HepG2 (cell line): ENCODE measurements at regions not wholly inside any gene's neighbourhood (a gene's known extent, or its start where the extent isn't known, plus 50 kb on each side); places are given as distances from the start of the nearest gene placed in this dataset.

ENCODE experiments used
- ATAC-seq: fragments of 200-7000 bp; cut with Tn5 transposase; 3 replicates; pipeline ENCODE4 v1.9.1; 2020; ENCODE audit warnings: mild to moderate bottlenecking, moderate library complexity
- BruUV-seq: library from RNA; stranded (reverse); fragments of 400-500 nt; replicated peaks from 2 replicates; lab custom pipeline; 2021; lab: Mats Ljungman, UMichigan
- CTCF ChIA-PET: fragments of 300-600 bp; formaldehyde crosslinking; extraction: SDS; loops from one replicate; lab custom pipeline; 2021; ENCODE audit warnings: low total read pairs, inconsistent platforms, low intra/inter-chr PET ratio; lab: Yijun Ruan, JAX
- POLR2A ChIA-PET: fragments of 350-600 bp; sonication (Branson Sonifier 250); formaldehyde crosslinking; loops from one replicate; lab custom pipeline; 2020; ENCODE audit warnings: antibody characterized with exemption, inconsistent platforms; lab: Yijun Ruan, JAX
- DNase-seq: peaks from one replicate; pipeline ENCODE4 v3.0.0-alpha.2; 2015; ENCODE audit warnings: low spot score
- FAIRE-seq: peaks from 3 replicates; lab custom pipeline; 2011; peaks lifted over from hg19 to GRCh38; lab: Jason Lieb, UNC
- H2AFZ ChIP-seq: one replicate; pipeline ENCODE4 v1.6.1; 2011; ENCODE audit warnings: low read length, inconsistent platforms
- H3K27ac ChIP-seq: fragments of 300-600 bp; 3 replicates; pipeline ENCODE4 v1.8.0; 2011; ENCODE audit warnings: mixed run types, mild to moderate bottlenecking, mixed read lengths, low read length, inconsistent platforms; ENCODE audit not compliant: insufficient read depth; ENCODE audit errors: extremely low read length
- H3K27me3 ChIP-seq, 2 experiments: fragments of 200-600 bp in 1 of 2; 2 replicates in 1 of 2; 3 replicates in 1 of 2; pipeline versions ENCODE4 v1.6.0 to v1.8.0; 2011; ENCODE audit warnings: low read length in 2 of 2, mild to moderate bottlenecking in 2 of 2, moderate library complexity in 2 of 2, inconsistent platforms in 1 of 2; ENCODE audit not compliant: insufficient read depth in 2 of 2, control insufficient read depth in 1 of 2
- H3K36me3 ChIP-seq, 2 experiments: fragments of 200-600 bp in 1 of 2; replicated peaks in 1 of 2; 2 replicates in 1 of 2; 3 replicates in 1 of 2; pipeline versions ENCODE4 v1.5.1 to v1.8.0; 2011; ENCODE audit warnings: low read length in 2 of 2, inconsistent platforms in 1 of 2; ENCODE audit not compliant: insufficient read depth in 2 of 2, control insufficient read depth in 1 of 2
- H3K4me1 ChIP-seq: 2 replicates; pipeline ENCODE4 v1.5.1; 2012; ENCODE audit warnings: low read length, inconsistent platforms; ENCODE audit not compliant: insufficient read depth
- H3K4me2 ChIP-seq: 2 replicates; pipeline ENCODE4 v1.6.0; 2011; ENCODE audit warnings: low read depth, low read length, inconsistent platforms
- H3K4me3 ChIP-seq, 3 experiments: fragments of 200-600 bp in 1 of 3; sonication (generic), shearing (Covaris generic) in 1 of 3; replicated peaks in 1 of 3; 2 replicates each; pipeline ENCODE4 v1.5.1; 2011 to 2016; ENCODE audit warnings: low read length in 3 of 3, inconsistent platforms in 2 of 3, low read depth in 2 of 3, mild to moderate bottlenecking in 2 of 3, control low read depth in 1 of 3, mixed read lengths in 1 of 3; ENCODE audit not compliant: insufficient read depth in 1 of 3
- H3K79me2 ChIP-seq: one replicate; pipeline ENCODE4 v1.6.1; 2011; ENCODE audit warnings: low read length, inconsistent platforms; ENCODE audit not compliant: insufficient read depth
- H3K9ac ChIP-seq: 2 replicates; pipeline ENCODE4 v1.6.0; 2011; ENCODE audit warnings: mild to moderate bottlenecking, low read depth, low read length, inconsistent platforms; ENCODE audit not compliant: insufficient read depth
- H3K9me3 ChIP-seq: 2 replicates; pipeline ENCODE4 v1.5.1; 2012; ENCODE audit warnings: mild to moderate bottlenecking, low read length
- H4K20me1 ChIP-seq: 2 replicates; pipeline ENCODE4 v1.6.0; 2011; ENCODE audit warnings: inconsistent platforms, mild to moderate bottlenecking, low read length, moderate library complexity; ENCODE audit not compliant: insufficient read depth
- BCL6 ChIP-seq: IDR thresholded peaks from 2 replicates; pipeline ENCODE4 v1.6.1; 2016; ENCODE audit warnings: missing genetic modification reagents, missing compliant biosample characterization
- HOXD1 ChIP-seq: sonication (generic); formaldehyde crosslinking; IDR thresholded peaks from 2 replicates; pipeline ENCODE4 v1.5.0; 2020; ENCODE audit warnings: missing genetic modification reagents
- RAD21 ChIP-seq: fragments of 450-650 bp; formaldehyde crosslinking; IDR thresholded peaks from 2 replicates; pipeline ENCODE4 v1.5.0; 2020; ENCODE audit warnings: mild to moderate bottlenecking
- ZNF703 ChIP-seq: sonication (generic); formaldehyde crosslinking; IDR thresholded peaks from 2 replicates; pipeline ENCODE4 v1.5.1; 2020; ENCODE audit warnings: missing genetic modification reagents, mild to moderate bottlenecking, moderate library complexity, borderline replicate concordance
- ZNF788 ChIP-seq: sonication (generic); formaldehyde crosslinking; IDR thresholded peaks from 2 replicates; pipeline ENCODE4 v1.5.0; 2020; ENCODE audit warnings: mild to moderate bottlenecking, missing genetic modification reagents, borderline replicate concordance
- ZSCAN21 ChIP-seq: sonication (generic); formaldehyde crosslinking; IDR thresholded peaks from 2 replicates; pipeline ENCODE4 v1.8.0; 2022; ENCODE audit warnings: mild to moderate bottlenecking, missing genetic modification reagents, moderate library complexity, borderline replicate concordance
- WGBS: methylation state at CpG from one replicate; pipeline ENCODE4 v1.1.6; 2017; ENCODE audit warnings: low lambda C conversion rate; 5-methylcytosine and 5-hydroxymethylcytosine counted together
- in situ Hi-C: cut with HindIII; loops from 2 replicates; pipeline ENCODE4 v1.10.0; 2017; ENCODE audit warnings: low pct_unique_long_range_greater_than_20kb; ENCODE audit not compliant: extremely low pct_ligation_motif_present
- intact Hi-C: fragments of 100-400 bp; cut with micrococcal nuclease; formaldehyde crosslinking; loops from one replicate; pipeline ENCODE4 v1.10.0; 2022; ENCODE audit not compliant: unreplicated experiment
- TF ChIP-seq, protein P1 (sequence below): sonication (generic); formaldehyde crosslinking; IDR thresholded peaks from 2 replicates; pipeline ENCODE4 v1.4.0; 2020; ENCODE audit warnings: low read depth, mild to moderate bottlenecking, missing genetic modification reagents
- TF ChIP-seq, protein P2 (sequence below): sonication (generic); formaldehyde crosslinking; IDR thresholded peaks from 2 replicates; pipeline ENCODE4 v1.4.0; 2020; ENCODE audit warnings: missing genetic modification reagents
- TF ChIP-seq, protein P3 (sequence below): sonication (generic); formaldehyde crosslinking; IDR thresholded peaks from 2 replicates; pipeline ENCODE4 v1.5.0; 2020; ENCODE audit warnings: missing genetic modification reagents
- TF ChIP-seq, protein P4 (sequence below): sonication (generic); formaldehyde crosslinking; IDR thresholded peaks from 2 replicates; pipeline ENCODE4 v1.4.0; 2020; ENCODE audit warnings: missing genetic modification reagents

DNA sequence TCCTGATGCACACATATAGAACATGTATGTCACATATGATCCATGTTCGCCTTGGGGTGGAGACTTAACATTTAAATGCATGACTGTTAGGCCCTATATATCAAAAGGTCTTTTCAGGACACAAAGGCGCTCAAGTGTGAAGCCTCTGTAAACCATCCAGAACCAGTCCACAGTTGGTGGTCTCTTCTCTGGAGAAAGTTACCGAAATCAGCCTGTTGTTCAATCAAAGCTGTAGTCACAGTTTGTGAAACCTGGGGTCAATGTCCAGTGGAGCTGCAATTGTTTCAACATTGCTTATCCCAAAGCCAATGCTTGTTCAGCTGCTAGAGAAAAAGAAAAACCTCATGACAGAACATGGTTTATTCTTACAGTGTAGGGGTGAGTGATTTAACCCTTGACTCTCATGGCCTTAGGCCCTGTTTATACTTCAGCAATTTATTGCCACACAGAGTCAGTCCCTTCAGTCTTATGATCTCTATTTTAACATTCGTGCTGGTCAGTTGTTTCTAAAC is 193.6 kb upstream of the CST7 start (continued):
- TF ChIP-seq, protein P1, sequence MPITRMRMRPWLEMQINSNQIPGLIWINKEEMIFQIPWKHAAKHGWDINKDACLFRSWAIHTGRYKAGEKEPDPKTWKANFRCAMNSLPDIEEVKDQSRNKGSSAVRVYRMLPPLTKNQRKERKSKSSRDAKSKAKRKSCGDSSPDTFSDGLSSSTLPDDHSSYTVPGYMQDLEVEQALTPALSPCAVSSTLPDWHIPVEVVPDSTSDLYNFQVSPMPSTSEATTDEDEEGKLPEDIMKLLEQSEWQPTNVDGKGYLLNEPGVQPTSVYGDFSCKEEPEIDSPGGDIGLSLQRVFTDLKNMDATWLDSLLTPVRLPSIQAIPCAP (CRISPR knock-in tag): no peak
- no peak for TF ChIP-seq ZNF703

DNA sequence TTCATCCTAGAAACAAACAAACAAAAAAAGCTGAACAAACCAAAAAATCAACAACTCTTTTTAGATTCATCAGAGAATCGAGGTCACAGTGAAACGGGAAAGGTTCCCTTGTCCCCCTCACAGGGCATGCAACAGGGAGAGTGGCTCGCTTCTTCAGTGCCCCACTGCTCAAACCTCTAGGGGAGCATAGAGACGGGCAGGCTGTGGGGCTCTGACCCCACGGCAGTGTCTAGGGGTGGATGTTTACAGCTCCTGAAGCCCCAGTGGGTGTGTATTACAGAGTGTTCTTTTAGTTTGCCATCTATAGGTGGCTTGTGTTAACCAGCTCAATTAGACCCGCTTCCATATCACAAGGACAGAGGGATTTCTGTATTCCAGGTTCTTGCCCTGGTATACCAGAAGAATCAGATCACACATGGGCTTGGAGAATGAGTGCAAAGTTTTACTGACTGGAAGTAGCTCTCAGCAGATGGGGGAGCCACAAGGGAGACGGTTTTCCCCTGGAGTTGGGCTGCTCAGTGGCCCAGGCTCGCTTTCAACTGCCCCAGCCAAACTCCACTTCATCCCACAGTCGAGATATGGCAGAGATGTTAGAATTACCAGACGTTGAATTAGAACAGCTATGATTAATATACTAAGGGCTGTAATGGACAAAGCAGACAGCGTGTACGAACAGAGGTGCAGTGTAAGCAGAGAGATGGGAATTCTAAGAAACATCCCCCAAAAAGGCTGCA is 192.6 kb upstream of the CST7 start:
- Histone ChIP-seq H3K4me3 (no peak overlapping the region), H3K9me3 (peaks cover 11% of the 10 kb centered on the region), H4K20me1 (no peaks in the 10 kb centered on the region), H3K27me3 (no peaks in the 10 kb centered on the region), H3K27ac (no peak overlapping the region), H3K36me3 (no peaks in the 10 kb centered on the region), H3K9ac (no peak overlapping the region), H2AFZ (no peak overlapping the region), H3K4me1 (peaks cover 25% of the 10 kb centered on the region), H3K4me2 (peak overlapping the region; percentile 38; the same call in 1 of the 2 replicates), H3K79me2 (no peaks in the 10 kb centered on the region)
- POLR2A ChIA-PET: no interaction called here
- intact Hi-C loops (no loop called here), in situ Hi-C loops (no loop called here)
- DNase-seq (no peak), FAIRE-seq (no peak), ATAC-seq (no peak; the same call in 1 of the 3 replicates)
- no TSS peak for BruUV-seq
- CTCF ChIA-PET: no interaction called here
- TF ChIP-seq RAD21 (CRISPR knock-in tag): no peak
- no peak for TF ChIP-seq ZSCAN21 (CRISPR knock-in tag)
- TF ChIP-seq BCL6 (CRISPR knock-in tag): no peak
- no peak for TF ChIP-seq ZNF788 (CRISPR knock-in tag)
- no peak for TF ChIP-seq HOXD1 (CRISPR knock-in tag)
- TF ChIP-seq, protein P2, sequence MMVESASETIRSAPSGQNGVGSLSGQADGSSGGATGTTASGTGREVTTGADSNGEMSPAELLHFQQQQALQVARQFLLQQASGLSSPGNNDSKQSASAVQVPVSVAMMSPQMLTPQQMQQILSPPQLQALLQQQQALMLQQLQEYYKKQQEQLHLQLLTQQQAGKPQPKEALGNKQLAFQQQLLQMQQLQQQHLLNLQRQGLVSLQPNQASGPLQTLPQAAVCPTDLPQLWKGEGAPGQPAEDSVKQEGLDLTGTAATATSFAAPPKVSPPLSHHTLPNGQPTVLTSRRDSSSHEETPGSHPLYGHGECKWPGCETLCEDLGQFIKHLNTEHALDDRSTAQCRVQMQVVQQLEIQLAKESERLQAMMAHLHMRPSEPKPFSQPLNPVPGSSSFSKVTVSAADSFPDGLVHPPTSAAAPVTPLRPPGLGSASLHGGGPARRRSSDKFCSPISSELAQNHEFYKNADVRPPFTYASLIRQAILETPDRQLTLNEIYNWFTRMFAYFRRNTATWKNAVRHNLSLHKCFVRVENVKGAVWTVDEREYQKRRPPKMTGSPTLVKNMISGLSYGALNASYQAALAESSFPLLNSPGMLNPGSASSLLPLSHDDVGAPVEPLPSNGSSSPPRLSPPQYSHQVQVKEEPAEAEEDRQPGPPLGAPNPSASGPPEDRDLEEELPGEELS: no peak
- TF ChIP-seq, protein P3, sequence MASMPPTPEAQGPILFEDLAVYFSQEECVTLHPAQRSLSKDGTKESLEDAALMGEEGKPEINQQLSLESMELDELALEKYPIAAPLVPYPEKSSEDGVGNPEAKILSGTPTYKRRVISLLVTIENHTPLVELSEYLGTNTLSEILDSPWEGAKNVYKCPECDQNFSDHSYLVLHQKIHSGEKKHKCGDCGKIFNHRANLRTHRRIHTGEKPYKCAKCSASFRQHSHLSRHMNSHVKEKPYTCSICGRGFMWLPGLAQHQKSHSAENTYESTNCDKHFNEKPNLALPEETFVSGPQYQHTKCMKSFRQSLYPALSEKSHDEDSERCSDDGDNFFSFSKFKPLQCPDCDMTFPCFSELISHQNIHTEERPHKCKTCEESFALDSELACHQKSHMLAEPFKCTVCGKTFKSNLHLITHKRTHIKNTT (CRISPR knock-in tag): no peak
- TF ChIP-seq, protein P4, sequence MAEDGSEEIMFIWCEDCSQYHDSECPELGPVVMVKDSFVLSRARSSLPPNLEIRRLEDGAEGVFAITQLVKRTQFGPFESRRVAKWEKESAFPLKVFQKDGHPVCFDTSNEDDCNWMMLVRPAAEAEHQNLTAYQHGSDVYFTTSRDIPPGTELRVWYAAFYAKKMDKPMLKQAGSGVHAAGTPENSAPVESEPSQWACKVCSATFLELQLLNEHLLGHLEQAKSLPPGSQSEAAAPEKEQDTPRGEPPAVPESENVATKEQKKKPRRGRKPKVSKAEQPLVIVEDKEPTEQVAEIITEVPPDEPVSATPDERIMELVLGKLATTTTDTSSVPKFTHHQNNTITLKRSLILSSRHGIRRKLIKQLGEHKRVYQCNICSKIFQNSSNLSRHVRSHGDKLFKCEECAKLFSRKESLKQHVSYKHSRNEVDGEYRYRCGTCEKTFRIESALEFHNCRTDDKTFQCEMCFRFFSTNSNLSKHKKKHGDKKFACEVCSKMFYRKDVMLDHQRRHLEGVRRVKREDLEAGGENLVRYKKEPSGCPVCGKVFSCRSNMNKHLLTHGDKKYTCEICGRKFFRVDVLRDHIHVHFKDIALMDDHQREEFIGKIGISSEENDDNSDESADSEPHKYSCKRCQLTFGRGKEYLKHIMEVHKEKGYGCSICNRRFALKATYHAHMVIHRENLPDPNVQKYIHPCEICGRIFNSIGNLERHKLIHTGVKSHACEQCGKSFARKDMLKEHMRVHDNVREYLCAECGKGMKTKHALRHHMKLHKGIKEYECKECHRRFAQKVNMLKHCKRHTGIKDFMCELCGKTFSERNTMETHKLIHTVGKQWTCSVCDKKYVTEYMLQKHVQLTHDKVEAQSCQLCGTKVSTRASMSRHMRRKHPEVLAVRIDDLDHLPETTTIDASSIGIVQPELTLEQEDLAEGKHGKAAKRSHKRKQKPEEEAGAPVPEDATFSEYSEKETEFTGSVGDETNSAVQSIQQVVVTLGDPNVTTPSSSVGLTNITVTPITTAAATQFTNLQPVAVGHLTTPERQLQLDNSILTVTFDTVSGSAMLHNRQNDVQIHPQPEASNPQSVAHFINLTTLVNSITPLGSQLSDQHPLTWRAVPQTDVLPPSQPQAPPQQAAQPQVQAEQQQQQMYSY (CRISPR knock-in tag): no peak
- 37% methylated on average over 12 of the region's 12 CpGs for WGBS
